Iris pigment epithelial cell (primary cell): ENCODE measurements at regions not wholly inside any gene's neighbourhood (a gene's known extent, or its start where the extent isn't known, plus 50 kb on each side); places are given as distances from the start of the nearest gene placed in this dataset.

Experiments used
- DNase-seq: peaks from one replicate; pipeline ENCODE4 v3.0.0-alpha.2; 2011; ENCODE audit warnings: low read depth

DNA sequence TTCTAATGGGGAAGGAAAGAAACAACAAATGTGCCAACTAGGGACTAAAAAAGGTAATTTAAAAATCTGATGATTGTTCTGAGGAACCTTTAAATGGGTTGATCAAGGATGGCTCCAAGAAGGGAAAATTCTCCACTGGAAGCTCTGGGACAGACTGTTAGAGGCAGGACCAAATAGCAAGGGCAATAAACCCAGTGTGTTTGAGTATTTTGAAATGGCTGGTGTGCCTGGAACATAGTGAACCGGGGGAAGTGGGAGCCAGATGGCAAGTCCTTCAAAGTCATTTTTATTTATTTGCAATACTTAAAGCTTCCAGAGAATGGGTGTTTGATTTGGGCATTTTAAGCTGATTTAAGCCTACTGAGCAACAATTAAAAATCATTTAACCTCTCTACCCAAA lies 587.7 kb upstream of the MEF2C start:
- DNase-seq: no peak

DNA sequence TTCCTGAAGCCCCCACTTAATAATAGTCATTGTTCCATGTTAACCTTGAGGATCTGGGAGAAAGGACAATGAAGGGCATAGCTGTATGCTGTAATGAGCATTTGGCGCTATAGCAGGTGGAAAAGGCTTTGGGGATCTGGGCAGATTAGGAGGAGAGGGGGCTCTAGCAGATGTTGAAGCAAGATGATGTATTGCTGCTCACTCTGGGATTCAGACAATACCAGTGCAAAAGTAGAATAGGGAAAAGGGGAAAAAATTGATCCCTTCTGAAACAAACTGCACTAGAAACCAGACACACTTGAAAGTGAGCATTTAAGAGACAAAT lies 575.3 kb upstream of the MEF2C start:
- DNase-seq: no peak

DNA sequence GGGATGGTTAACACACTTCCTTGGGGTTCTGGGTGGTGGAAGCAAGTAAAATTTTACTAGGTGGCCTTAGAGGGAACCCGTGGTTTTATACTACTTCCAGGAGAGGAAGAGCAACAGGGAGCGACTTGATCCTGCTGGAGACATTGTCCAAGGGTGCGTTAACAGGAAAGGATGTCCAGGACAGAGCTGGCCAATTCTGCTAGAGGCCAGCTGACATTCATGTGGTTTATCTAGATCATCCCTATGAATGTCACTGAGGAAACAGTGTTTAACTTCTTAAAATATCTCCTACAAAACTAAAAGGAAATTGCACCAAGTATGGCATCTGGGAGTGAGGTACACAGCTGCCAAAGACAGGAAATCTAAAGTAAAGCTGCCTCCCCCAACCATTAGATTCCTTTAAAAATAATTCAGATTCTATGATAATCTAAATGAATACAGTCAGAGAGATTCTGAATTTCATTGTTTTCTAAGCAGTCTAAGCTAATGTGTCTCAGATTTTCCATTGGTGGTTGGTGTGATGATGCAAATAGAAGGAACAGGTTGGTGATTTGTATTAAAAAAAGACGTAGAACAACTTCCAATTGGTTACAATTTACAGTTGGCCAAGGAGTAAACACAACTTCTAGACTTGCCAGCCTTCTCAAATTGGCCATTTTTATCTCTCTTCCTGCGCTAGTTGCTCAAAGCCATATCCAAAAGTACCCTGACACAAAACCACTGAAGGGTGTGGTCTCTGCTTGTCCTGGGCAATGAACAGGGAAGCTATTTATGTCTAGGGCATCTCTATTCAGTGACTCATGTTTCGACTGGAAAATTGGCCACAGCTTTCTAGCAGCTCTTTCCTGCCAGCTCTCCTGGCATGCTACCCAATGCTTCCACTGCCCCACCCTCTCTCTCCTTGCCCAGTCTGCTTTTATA lies 574.7 kb upstream of the MEF2C start:
- peak; percentile 24 for DNase-seq

DNA sequence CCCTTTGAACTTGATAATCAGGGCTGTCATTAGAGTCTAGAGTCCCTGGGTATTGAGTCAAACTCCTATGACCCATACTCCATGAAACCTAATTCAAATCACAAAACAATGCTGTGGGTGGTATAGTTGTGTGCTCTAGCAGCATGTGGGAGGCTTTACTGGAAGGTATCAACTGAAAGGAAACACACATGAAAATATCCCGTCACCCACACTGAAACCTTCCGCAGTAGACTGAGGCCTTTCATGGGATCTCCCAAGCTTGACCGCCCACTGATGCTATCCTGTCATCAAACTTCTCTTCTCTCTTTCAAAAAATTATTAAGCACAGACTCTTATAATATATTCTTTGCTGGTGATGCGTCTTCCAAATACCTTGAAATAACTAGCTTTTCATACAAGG lies 569.1 kb upstream of the MEF2C start:
- DNase-seq: no peak

DNA sequence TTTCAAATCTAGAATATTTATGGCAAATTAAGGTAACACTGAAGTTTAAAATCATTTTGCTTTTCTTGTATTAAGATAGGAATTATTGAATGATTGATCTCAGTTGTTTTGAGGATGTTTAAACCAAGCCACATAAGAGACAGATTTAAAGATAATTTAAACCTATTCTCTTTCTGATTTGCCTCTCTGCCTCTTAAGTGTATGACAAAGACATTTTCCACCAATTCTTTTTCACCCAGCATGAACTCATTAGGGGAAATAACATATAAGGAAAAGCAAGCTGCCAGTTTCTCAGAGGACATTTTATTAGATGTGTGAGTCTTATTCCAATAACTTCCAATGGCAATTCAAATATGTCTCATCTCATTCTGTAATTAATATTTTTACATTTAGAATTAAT lies 568.3 kb upstream of the MEF2C start:
- DNase-seq: no peak

DNA sequence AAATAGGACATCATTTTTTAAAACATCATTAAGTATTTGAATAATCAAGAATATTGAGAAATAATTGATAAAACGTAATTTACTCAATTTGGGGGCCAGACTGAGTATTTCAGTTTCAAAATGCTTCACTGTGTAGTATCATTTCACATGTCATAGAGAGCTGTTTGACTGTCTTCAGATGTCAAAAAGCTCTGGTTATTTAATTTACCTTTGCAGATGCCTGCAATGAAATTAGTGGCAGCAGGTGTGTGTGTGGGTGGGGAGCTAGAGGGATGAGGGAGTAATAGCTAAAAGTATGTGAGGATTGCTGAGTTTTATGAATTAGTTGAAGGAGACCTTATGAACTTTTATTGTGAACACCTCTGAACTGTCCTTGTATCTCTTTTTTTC lies 567.2 kb upstream of the MEF2C start:
- DNase-seq: no peak

DNA sequence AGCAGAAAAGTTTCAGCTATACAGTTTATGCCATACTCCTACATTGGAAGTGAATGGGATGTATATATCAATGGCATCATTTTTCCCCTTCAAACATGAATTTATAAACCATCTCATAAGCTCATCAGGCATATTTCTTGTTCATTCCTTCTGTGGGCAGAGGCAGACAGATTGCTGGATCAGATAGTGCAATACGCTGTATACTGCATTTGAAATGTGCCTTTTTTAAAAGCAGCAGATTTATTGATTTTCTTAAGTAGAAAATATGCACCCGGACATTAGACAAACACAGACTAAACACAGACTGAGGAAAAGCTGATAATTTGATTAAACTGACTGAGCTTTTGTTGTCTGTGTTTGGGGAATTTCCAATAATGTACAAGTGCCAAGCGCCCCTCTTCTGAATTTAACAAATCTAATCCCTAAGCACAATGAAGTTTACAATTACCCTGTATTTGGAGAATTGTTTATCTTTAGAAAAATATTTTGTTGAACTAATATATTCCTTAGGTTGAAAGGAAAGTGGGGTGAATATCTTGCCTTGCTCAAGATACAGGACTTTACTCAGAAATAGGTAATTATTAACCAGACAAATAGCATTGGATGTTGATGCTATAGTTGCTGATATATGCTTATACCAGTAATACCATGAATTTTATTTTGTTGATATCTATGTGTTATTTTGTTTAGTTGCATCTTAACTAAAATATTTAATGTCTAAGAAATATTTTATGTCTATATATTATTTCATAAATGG lies 566.6 kb upstream of the MEF2C start:
- no peak for DNase-seq

DNA sequence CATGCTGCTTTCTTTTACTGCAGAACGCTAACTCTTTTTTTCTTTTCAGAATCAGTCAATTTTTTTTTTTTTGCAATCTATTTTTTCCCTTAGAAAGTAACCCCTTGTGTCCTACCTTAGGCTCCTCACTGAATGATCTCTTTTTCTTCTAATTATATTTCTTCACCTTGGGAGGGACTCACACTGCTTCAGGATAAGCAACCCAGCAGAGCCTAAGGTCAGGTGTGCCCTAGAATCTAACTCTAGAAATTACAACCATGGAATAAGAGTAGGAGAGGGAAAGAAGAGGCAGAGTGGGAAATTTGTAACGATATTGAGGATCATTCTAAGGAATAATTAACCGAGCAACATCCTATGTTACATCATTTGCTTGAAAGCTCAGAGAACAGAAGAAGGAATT lies 564.0 kb upstream of the MEF2C start:
- no peak for DNase-seq

DNA sequence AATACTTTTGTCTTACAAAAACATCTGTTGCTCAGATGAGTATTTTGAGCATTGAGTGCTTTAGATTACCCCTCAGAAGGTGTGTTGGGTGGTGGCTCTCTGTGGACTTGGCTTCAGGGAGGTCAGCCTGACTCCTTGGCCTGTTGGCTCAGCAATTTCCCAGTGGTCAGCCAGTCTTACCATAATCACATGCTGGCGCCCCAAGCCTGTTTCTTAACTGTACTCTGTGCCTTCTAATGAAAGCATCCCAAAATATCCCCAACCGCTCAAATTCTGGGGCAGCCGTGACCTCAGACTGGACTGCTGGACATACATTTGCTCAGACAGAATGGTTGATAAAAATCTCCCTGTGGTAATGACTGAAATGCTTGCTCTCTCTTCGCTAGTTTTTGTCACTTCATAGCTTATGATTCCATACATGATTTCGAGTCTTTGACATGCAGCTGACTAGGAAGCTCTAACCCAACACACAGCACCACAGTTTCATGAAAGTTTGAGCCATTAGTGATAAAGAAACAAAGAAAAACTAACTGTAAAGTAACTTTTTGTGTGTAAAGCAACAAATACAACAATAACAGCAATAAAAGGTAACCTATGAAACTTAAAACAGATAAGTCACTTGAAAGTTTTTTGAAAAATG lies 562.2 kb upstream of the MEF2C start:
- no peak for DNase-seq

DNA sequence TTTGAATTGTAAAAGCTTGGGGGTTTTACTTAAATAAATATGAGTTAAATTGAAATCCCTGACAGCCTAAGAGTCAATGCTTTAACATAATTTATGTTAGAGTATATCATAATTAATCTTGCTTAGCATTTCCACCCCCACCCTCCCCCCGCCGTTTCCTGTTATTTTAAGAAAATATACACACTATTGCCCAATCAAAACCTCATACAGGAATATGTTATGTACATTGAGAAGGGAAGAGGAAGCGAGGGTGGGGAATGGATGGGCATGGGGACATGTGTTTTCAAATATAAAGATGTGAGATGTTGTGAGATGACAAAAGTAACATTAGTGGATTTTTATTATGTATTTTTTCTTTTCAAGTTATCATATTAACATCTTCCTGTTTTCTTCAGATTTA lies 561.1 kb upstream of the MEF2C start:
- no peak for DNase-seq

DNA sequence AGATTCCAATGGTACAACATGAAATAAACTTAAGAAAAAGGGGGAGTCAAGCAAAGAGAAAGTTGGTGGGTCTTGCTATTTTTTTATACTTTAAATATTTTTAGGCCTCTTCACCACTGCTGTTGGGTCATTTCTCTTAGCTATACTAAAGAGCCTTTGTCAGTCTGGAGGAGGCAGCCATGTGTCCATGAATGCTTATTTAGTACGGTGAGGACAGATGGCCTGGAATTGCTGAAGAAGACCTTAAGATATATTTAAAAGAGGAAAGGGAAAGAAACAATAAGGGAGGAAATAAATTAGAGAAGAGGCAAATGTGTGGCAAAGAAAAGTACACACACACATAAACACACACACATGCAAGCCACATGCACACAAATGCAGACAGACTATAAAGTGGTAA lies 560.5 kb upstream of the MEF2C start:
- no peak for DNase-seq

DNA sequence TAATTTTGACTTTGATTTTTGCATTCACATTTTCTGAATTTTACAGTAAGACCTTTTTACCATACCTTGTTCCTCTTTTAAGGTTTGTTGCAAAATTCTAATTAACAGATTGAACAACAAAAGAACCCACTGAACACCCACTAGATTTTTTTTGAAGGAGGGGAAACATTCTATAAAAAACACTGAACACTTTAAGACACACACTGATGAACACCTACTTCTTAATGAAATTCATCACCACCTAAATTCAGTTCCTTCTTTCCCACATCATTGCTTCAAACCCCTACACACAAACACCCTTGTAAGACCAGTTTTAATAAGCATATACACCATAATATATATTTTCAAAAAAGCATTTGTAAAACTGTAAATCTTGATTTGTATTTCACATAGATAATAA lies 559.0 kb upstream of the MEF2C start:
- DNase-seq: no peak

DNA sequence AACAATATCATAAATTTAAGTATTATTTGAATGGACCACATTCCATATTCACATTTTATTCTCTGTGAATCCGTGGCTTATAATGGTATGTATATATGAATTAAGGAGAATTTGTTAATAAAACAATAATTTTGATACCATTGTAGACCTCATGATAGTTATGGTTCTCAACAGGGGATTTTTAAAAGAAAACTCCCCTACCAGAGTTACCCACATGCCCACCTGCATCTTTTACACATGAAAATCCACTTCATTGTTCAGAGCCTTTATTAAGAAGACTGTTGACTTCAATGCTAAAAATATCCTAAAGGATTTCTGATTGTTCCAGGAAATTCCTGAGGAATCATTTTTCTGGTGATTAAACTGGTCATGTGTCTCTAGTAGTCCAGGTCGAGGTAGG lies 557.7 kb upstream of the MEF2C start:
- DNase-seq: no peak

DNA sequence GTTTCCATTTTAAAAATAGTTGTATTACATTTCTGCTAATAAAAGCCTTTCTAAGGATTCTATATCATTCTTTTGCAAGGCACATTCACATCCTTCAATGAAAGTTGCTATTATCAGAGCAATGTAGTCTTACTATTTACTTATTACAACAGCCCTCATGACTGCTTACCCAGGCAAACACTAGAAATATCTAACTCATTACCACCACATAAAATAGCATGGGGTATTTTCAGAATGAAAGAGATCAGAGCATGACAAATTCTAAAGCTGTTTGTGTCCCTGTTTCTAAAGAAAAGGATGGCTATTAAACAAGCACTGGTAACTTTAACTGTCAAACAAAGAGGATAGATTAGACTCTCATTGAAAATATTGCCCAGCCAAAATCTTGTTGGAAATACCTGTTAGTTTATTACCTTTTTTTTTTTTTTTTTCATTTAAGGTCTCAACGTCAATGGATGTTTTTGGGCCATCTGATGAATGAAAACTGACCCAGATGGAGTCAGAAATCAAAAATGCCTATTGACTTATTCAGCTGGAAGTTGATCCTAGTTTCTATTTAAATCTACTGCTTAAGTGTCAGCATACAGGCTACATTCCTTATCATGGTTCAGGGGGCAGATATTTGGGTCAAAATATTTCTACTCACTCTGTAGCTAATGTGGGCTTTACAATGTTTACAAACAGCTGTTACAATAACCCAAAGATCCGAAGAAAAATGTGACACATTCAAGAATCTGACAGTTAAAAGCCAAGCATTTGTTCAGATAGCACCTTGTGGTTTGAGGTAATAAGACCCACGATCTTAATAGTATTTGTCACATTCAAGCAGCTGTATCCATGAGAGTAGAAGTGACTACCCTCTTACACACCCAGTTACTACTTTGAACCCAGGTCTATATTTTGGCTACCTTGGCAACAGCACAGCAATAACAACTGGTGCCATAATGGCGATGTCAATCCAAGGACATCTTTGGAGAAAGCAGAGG lies 554.8 kb upstream of the MEF2C start:
- DNase-seq: peak; percentile 11

DNA sequence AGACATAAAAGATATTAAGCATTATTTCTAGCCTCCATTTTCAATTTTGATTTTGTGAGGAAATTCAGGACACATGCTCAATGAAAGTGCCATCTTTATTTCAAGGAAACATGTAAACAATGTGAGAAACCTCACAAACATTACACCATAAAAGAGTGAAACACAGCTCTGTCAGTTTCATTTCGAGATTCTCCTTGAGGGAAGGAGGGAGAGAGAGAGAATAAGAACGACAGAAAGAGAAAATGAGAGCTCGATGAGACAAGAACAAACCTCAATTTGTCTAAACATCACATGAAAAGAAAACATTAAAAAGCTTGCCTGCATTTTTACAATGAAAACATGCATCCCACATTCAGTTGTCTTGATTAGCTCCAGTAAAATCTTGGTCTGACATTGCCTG lies 553.5 kb upstream of the MEF2C start:
- DNase-seq: no peak

DNA sequence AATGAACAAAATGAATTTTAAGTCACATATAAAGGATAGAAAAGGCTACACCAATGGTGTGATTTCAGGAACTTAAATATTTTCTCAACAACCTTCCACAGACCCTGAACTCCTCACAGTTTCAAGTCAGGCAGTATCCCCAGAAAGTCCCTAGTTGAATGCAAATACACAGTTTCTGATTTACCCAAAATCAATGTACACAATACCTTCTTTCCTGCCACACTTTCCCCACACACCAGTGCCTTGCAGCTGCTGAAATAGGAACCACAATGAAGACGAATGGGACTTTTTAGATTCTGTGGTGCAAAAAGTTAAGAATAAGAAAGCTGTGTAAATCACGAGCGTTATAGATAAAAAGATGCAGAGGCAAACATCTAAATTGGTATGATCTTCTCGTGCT lies 552.4 kb upstream of the MEF2C start:
- no peak for DNase-seq

DNA sequence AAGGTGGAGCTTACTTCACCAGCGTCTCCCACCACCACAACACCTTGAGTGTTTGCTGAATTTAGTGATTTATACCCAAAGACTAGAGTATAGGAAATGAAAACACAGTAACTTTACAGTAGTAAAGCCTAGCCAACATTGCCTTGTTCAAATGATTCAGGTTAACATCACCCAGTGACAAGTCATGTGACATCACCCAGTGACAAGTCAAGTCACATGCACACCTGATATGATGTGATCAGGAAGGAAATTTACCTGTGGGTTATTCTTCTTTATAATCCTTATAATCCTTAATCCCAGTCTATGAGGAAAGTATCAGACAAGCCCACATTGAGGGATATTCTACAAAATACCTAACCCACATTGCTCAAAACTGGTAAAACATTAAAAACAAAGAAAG lies 545.6 kb upstream of the MEF2C start:
- no peak for DNase-seq

DNA sequence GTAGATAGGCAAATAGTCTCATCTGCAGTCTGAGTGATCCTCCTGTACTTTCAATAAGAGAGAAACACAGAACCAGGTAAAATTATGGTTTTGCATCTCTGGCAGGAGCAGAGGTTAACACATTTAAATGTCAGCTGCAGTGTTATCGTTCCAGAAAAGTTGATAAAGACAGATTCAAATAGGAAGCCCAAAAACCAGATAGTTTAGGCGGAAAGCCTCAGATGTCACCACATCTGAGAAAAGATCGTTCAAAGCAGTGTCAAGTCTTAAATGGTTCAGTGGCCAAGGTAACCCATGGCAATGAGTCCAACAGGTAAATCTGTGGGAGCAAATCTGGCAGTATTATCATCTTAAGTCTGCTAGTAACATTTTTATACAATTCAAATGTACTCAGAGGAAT lies 542.1 kb upstream of the MEF2C start:
- no peak for DNase-seq

DNA sequence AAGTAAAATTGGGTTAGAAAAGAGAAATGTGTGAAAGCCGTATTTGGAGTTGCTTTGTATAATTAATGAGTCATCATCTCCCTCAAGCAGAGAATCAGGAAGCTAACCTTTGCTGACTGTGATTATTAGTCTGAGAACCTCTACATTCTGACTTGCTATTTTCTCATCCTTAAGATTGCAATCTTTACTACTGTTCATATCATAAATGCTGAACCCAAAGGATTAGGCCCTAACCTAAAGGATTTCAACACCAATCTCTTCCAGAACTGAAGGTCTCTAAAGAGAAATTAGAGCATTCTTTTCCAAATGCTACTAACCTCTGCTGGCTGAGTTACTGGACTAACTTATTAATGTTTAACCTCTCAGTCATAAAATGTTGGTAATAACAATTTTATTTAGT lies 538.1 kb upstream of the MEF2C start:
- peak; percentile 17 for DNase-seq

DNA sequence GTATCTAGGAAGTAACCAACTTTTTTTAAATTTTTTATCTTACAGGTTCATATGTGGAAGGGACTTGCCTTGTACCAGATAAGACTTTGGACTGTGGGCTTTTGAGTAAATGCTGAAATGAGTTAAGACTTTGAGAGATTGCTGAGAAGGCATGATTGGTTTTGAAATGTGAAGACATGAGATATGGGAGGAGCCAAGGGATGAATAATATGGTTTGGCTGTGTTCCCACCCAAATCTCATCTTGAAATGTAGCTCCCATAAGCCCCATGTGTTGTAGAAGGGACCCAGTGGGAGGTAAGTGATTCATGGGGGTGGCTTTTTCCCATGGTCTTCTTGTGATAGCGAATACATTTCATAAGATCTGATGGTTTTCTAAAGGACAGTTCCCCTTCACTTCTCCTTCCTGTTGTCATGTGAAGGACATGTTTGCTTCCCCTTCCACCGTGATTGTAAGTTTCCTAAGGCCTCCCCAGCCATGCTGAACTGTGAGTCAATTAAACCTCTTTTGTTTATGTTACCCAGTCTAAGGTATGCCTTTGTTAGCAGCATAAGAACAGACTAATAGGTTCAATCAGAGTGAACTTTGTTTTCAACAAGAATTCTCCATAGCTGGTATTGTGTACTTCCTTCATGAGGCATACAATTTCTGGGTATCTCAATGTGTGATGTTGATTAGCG lies 535.6 kb upstream of the MEF2C start:
- DNase-seq: peak; percentile 18

DNA sequence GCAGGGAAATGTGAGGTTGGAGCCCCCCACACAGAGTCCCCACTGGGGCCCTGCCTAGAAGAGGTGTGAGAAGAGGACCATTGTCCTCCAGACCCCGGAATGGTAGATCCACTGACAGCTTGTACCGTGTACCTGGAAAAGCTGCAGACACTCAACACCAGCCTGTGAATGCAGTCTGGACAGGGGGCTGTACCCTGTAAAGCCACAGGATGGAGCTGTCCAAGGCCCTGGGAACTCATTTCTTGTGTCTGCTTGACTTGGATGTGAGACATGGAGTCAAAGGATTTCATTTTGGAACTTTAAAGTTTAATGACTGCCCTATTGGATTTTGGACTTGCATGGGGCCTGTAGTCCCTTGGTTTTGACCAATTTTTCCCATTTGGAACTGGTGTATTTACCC lies 535.0 kb upstream of the MEF2C start:
- DNase-seq: no peak
